K562 (cell line): ENCODE measurements at regions not wholly inside any gene's neighbourhood (a gene's known extent, or its start where the extent isn't known, plus 50 kb on each side); places are given as distances from the start of the nearest gene placed in this dataset.

Experiments used
- ATAC-seq: fragments of 200-7000 bp; cut with Tn5 transposase; 3 replicates; pipeline ENCODE4 v1.9.1; 2020; ENCODE audit warnings: moderate library complexity
- BruUV-seq: library from RNA; stranded (reverse); fragments of 400-500 nt; replicated peaks from 2 replicates; lab custom pipeline; 2021; lab: Mats Ljungman, UMichigan
- CTCF ChIA-PET: fragments of 300-600 bp; formaldehyde crosslinking; extraction: SDS; loops from one replicate; lab custom pipeline; 2021; ENCODE audit warnings: low intra/inter-chr PET ratio; lab: Yijun Ruan, JAX
- POLR2A ChIA-PET: fragments of 300-600, 350-650 bp; sonication (Branson Sonifier 250); formaldehyde crosslinking; extraction: SDS; loops from one replicate; lab custom pipeline; 2021; ENCODE audit warnings: antibody characterized with exemption, inconsistent platforms; lab: Yijun Ruan, JAX
- DNase-seq, 4 experiments: peaks; one replicate each; pipeline versions ENCODE4 v3.0.0 to v3.0.0-alpha.2; 2011 to 2018; ENCODE audit warnings: low spot score in 3 of 4, mixed read lengths in 3 of 4; ENCODE audit errors: extremely low read depth in 1 of 4
- FAIRE-seq: peaks from 2 replicates; lab custom pipeline; 2011; peaks lifted over from hg19 to GRCh38; lab: Jason Lieb, UNC
- H2AFZ ChIP-seq: 2 replicates; pipeline ENCODE4 v1.6.0; 2011; ENCODE audit warnings: low read depth, low read length, control low read depth, inconsistent platforms
- H3K27ac ChIP-seq: fragments of 200-600 bp; 3 replicates; pipeline ENCODE4 v1.8.0; 2011; ENCODE audit warnings: low read depth, mild to moderate bottlenecking, control low read depth, inconsistent platforms, low read length, moderate library complexity, mixed read lengths; ENCODE audit errors: extremely low read depth
- H3K27me3 ChIP-seq, 2 experiments: fragments of 300-600 bp in 1 of 2; 2 replicates in 1 of 2; 3 replicates in 1 of 2; pipeline versions ENCODE4 v1.6.0 to v1.8.0; 2011; ENCODE audit warnings: inconsistent platforms in 2 of 2, low read length in 2 of 2, mild to moderate bottlenecking in 1 of 2, mixed read lengths in 1 of 2, moderate library complexity in 1 of 2; ENCODE audit not compliant: control insufficient read depth in 2 of 2, insufficient read depth in 2 of 2
- H3K36me3 ChIP-seq: fragments of 300-600 bp; 3 replicates; pipeline ENCODE4 v1.8.0; 2011; ENCODE audit warnings: mild to moderate bottlenecking, low read length, inconsistent platforms; ENCODE audit not compliant: control insufficient read depth, insufficient read depth
- H3K4me1 ChIP-seq, 2 experiments: fragments of 200-600 bp in 1 of 2; replicated peaks in 1 of 2; 2 replicates in 1 of 2; 3 replicates in 1 of 2; pipeline versions ENCODE4 v1.5.1 to v1.8.0; 2011; ENCODE audit warnings: inconsistent platforms in 2 of 2, low read length in 2 of 2, mild to moderate bottlenecking in 1 of 2, mixed read lengths in 1 of 2, moderate library complexity in 1 of 2; ENCODE audit not compliant: control insufficient read depth in 2 of 2, insufficient read depth in 2 of 2
- H3K4me2 ChIP-seq: 2 replicates; pipeline ENCODE4 v1.6.1; 2011; ENCODE audit warnings: low read length, control low read depth, inconsistent platforms, mixed read lengths; ENCODE audit not compliant: insufficient read depth
- H3K4me3 ChIP-seq: fragments of 200-600 bp; sonication (generic), shearing (Covaris generic); 2 replicates; pipeline ENCODE4 v1.5.1; 2016; ENCODE audit warnings: control low read depth, inconsistent platforms
- H3K79me2 ChIP-seq: fragments of 200-600 bp; 3 replicates; pipeline ENCODE4 v1.8.0; 2011; ENCODE audit warnings: low read length, inconsistent platforms; ENCODE audit not compliant: control insufficient read depth, insufficient read depth
- H3K9ac ChIP-seq, 2 experiments: 2 replicates each; pipeline versions ENCODE4 v1.6.0 to v1.6.1; 2011; ENCODE audit warnings: low read depth in 2 of 2, low read length in 2 of 2, control low read depth in 1 of 2, inconsistent platforms in 1 of 2, mild to moderate bottlenecking in 1 of 2, mixed read lengths in 1 of 2; ENCODE audit not compliant: insufficient read depth in 1 of 2
- H3K9me1 ChIP-seq: one replicate; pipeline ENCODE4 v1.6.0; 2011; ENCODE audit warnings: inconsistent platforms, mild to moderate bottlenecking, low read length, moderate library complexity; ENCODE audit not compliant: control insufficient read depth, insufficient read depth
- H3K9me3 ChIP-seq: replicated peaks from 2 replicates; pipeline ENCODE4 v1.5.1; 2011; ENCODE audit warnings: low read depth, low read length, inconsistent platforms; ENCODE audit not compliant: control insufficient read depth, insufficient read depth
- H4K20me1 ChIP-seq: replicated peaks from 2 replicates; pipeline ENCODE4 v1.6.1; 2011; ENCODE audit warnings: low read length, inconsistent platforms, mixed read lengths; ENCODE audit not compliant: control insufficient read depth, insufficient read depth
- CREM ChIP-seq: IDR thresholded peaks from 2 replicates; pipeline ENCODE4 v1.6.1; 2014; ENCODE audit warnings: antibody characterized with exemption, low read depth
- DNMT1 ChIP-seq: fragments of 450-650 bp; IDR thresholded peaks from 2 replicates; pipeline ENCODE4 v1.6.1; 2016; ENCODE audit warnings: antibody characterized with exemption, mild to moderate bottlenecking
- GTF2F1 ChIP-seq: IDR thresholded peaks from 2 replicates; pipeline ENCODE4 v1.6.1; 2011; ENCODE audit warnings: low read depth, low read length, improper control_type of control experiment
- MCM5 ChIP-seq: fragments of 450-650 bp; IDR thresholded peaks from 2 replicates; pipeline ENCODE4 v1.6.1; 2016; ENCODE audit warnings: low read depth
- NFATC3 ChIP-seq: fragments of 450-650 bp; IDR thresholded peaks from 2 replicates; pipeline ENCODE4 v1.6.1; 2017; ENCODE audit warnings: mild to moderate bottlenecking
- PRDM10 ChIP-seq: fragments of 450-650 bp; IDR thresholded peaks from 2 replicates; pipeline ENCODE4 v1.6.1; 2018; ENCODE audit not compliant: partially characterized antibody
- ZNF263 ChIP-seq: sonication (generic); formaldehyde crosslinking; IDR thresholded peaks from 2 replicates; pipeline ENCODE4 v1.8.0; 2022; ENCODE audit warnings: mild to moderate bottlenecking, missing genetic modification reagents, borderline replicate concordance
- ZNF431 ChIP-seq: sonication (generic); formaldehyde crosslinking; IDR thresholded peaks from 2 replicates; pipeline ENCODE4 v1.8.0; 2022; ENCODE audit warnings: mild to moderate bottlenecking, missing genetic modification reagents
- ZNF436 ChIP-seq: fragments of 250-450, 450-650 bp; sonication (Bioruptor Pico); formaldehyde crosslinking; IDR thresholded peaks from 2 replicates; pipeline ENCODE4 v1.7.0; 2020; ENCODE audit warnings: mild to moderate bottlenecking
- WGBS: fragments of 100-300 bp; shearing (Covaris generic); methylation state at CpG from one replicate; pipeline ENCODE4 v1.1.6; 2016; ENCODE audit warnings: low coverage, mixed read lengths; ENCODE audit not compliant: insufficient coverage; ENCODE audit errors: missing lambda C conversion rate; 5-methylcytosine and 5-hydroxymethylcytosine counted together
- in situ Hi-C: fragments of 300-500 bp; cut with MboI; formaldehyde crosslinking; loops from 4 replicates; pipeline ENCODE4 v1.15.0; 2018; ENCODE audit warnings: inconsistent platforms, mixed read lengths
- intact Hi-C: fragments of 100-400 bp; cut with micrococcal nuclease; formaldehyde crosslinking; loops from 2 replicates; pipeline ENCODE4 v1.14.2; 2022
- TF ChIP-seq, protein P1 (sequence below): sonication (generic); formaldehyde crosslinking; IDR thresholded peaks from 2 replicates; pipeline ENCODE4 v1.8.0; 2022; ENCODE audit warnings: mild to moderate bottlenecking, missing genetic modification reagents, borderline replicate concordance
- TF ChIP-seq, protein P2 (sequence below): sonication (generic); formaldehyde crosslinking; IDR thresholded peaks from 2 replicates; pipeline ENCODE4 v1.8.0; 2022; ENCODE audit warnings: missing genetic modification reagents, mild to moderate bottlenecking, moderate library complexity, borderline replicate concordance

- no peaks in the 10 kb centered on the region for H4K20me1 ChIP-seq
- in situ Hi-C loops (no loop called here), intact Hi-C loops (no loop called here)
- H3K9ac ChIP-seq: no peak overlapping the region
- no peak overlapping the region for H3K27ac ChIP-seq
- TF ChIP-seq MCM5 (no peak), CREM (no peak), ZNF431 (CRISPR knock-in tag) (no peak), PRDM10 (no peak), ZNF263 (CRISPR knock-in tag) (no peak), NFATC3 (no peak), DNMT1 (no peak), GTF2F1 (no peak), ZNF436 (no peak)
- TF ChIP-seq, protein P1, sequence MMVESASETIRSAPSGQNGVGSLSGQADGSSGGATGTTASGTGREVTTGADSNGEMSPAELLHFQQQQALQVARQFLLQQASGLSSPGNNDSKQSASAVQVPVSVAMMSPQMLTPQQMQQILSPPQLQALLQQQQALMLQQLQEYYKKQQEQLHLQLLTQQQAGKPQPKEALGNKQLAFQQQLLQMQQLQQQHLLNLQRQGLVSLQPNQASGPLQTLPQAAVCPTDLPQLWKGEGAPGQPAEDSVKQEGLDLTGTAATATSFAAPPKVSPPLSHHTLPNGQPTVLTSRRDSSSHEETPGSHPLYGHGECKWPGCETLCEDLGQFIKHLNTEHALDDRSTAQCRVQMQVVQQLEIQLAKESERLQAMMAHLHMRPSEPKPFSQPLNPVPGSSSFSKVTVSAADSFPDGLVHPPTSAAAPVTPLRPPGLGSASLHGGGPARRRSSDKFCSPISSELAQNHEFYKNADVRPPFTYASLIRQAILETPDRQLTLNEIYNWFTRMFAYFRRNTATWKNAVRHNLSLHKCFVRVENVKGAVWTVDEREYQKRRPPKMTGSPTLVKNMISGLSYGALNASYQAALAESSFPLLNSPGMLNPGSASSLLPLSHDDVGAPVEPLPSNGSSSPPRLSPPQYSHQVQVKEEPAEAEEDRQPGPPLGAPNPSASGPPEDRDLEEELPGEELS: no peak
- TF ChIP-seq, protein P2, sequence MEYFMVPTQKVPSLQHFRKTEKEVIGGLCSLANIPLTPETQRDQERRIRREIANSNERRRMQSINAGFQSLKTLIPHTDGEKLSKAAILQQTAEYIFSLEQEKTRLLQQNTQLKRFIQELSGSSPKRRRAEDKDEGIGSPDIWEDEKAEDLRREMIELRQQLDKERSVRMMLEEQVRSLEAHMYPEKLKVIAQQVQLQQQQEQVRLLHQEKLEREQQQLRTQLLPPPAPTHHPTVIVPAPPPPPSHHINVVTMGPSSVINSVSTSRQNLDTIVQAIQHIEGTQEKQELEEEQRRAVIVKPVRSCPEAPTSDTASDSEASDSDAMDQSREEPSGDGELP: no peak
- H3K4me2 ChIP-seq: no peak overlapping the region
- BruUV-seq: no TSS peak
- POLR2A ChIA-PET: interaction anchor here (0.6 to 1.1 kb wide), 2 partner anchors 9 to 13 kb away, joined by 3 to 5 read pairs; no protein-coding TSS in a partner anchor
- H3K36me3 ChIP-seq: no peaks in the 10 kb centered on the region
- no peaks in the 10 kb centered on the region for H3K79me2 ChIP-seq
- ATAC-seq (peak; percentile 49), DNase-seq (no peak), FAIRE-seq (no peak)
- WGBS: 0% methylated on average over 7 of the region's 7 CpGs
- H3K4me3 ChIP-seq: no peak overlapping the region
- H3K9me1 ChIP-seq: no peaks in the 10 kb centered on the region
- peaks cover 3 to 13% of the 10 kb centered on the region in 2 experiments; a peak in 3 of 5 replicates for H3K27me3 ChIP-seq
- no peaks in the 10 kb centered on the region for H3K9me3 ChIP-seq
- no peaks in the 10 kb centered on the region for H3K4me1 ChIP-seq
- H2AFZ ChIP-seq: no peak overlapping the region
- CTCF ChIA-PET: no interaction called here
These were observed 426.0 kb downstream of the TYW1 start for GRCh38 chr7:67422601-67423000.
